ENCODE measurements at regions not wholly inside any gene's neighbourhood (a gene's known extent, or its start where the extent isn't known, plus 50 kb on each side); places are given as distances from the start of the nearest gene placed in this dataset.

GRCh38 chr20:48025661-48026060, 240.4 kb upstream of the SULF2 start:
- TF ChIP-seq, protein P1, sequence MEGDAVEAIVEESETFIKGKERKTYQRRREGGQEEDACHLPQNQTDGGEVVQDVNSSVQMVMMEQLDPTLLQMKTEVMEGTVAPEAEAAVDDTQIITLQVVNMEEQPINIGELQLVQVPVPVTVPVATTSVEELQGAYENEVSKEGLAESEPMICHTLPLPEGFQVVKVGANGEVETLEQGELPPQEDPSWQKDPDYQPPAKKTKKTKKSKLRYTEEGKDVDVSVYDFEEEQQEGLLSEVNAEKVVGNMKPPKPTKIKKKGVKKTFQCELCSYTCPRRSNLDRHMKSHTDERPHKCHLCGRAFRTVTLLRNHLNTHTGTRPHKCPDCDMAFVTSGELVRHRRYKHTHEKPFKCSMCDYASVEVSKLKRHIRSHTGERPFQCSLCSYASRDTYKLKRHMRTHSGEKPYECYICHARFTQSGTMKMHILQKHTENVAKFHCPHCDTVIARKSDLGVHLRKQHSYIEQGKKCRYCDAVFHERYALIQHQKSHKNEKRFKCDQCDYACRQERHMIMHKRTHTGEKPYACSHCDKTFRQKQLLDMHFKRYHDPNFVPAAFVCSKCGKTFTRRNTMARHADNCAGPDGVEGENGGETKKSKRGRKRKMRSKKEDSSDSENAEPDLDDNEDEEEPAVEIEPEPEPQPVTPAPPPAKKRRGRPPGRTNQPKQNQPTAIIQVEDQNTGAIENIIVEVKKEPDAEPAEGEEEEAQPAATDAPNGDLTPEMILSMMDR (conservative IDR thresholded peaks at IDR 0.05), result no peak
- no peak for TF ChIP-seq ZFX (IDR thresholded peaks at IDR 0.05)

Measured in C4-2B (cell line).